ENCODE measurements at regions not wholly inside any gene's neighbourhood (a gene's known extent, or its start where the extent isn't known, plus 50 kb on each side); places are given as distances from the start of the nearest gene placed in this dataset.
A peak's percentile ranks its signal among the peaks of the same experiment; 100 is the strongest.
"Not testable (repeated sequence)": the region's sequence is repeated elsewhere in the genome, so short reads cannot be mapped to it uniquely, and the experiment has no call there.

DNA sequence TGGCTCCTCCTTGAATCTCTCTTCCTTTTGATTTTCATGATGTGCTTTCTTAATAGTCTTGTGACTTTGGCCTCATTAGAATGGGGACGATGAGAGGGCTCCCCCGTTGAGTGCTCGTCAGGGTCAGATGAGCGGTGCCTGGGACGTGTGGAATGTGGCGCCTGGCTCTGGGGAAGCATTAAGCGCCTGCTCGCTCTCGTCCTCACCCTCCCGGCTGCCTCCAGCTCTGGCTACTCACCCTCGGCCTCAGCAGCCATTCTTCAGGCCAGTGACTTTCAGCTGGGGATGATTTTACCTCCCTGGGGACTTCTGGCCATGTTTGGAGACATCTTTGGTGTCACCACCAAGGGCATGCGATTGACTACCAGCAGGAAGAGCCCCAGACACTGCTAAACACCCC lies 69.7 kb downstream of the RPS6KA4 start:
- Mint-ChIP-seq H3K4me1 (peaks cover 0 to 1% of the 10 kb centered on the region in 2 donors), H3K36me3 (peaks cover 0 to 2% of the 10 kb centered on the region in 2 donors), H3K4me3 (no peak overlapping the region), H3K27ac (no peak overlapping the region), H3K9me3 (peaks cover 4% of the 10 kb centered on the region in 2 donors), H3K27me3 (peaks cover 7 to 11% of the 10 kb centered on the region in 2 donors)
- ATAC-seq (replicated peaks) (no peak), DNase-seq (no peak)

DNA sequence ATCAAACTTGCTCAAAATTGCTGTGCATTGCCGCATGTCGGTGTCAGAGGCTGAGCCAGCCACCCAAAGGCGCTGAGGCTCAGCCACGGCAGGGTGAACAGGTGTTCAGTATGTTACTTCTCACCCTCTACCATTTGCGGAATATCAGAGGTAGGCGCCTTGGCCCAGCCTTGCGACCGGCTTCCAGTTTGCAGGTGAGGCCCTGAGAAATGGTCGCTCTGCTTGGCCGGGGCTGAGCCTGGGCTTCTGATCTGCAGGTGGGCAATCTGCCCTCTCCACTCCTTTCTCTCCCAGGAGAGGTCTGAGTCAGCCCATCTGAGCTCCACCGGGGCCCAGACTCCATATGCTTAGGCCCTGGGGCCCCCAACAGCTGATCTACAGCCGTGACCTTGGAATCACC lies 71.0 kb downstream of the RPS6KA4 start:
- peaks cover 3 to 9% of the 10 kb centered on the region in 2 donors for H3K27me3 Mint-ChIP-seq
- no peak overlapping the region for H3K4me3 Mint-ChIP-seq
- no peak overlapping the region for H3K27ac Mint-ChIP-seq
- no peak for DNase-seq
- H3K36me3 Mint-ChIP-seq: peaks cover 0 to 2% of the 10 kb centered on the region in 2 donors
- H3K4me1 Mint-ChIP-seq: peaks cover 0 to under 1% of the 10 kb centered on the region in 2 donors
- no peak for ATAC-seq (replicated peaks)
- peaks cover 4% of the 10 kb centered on the region in 2 donors for H3K9me3 Mint-ChIP-seq

DNA sequence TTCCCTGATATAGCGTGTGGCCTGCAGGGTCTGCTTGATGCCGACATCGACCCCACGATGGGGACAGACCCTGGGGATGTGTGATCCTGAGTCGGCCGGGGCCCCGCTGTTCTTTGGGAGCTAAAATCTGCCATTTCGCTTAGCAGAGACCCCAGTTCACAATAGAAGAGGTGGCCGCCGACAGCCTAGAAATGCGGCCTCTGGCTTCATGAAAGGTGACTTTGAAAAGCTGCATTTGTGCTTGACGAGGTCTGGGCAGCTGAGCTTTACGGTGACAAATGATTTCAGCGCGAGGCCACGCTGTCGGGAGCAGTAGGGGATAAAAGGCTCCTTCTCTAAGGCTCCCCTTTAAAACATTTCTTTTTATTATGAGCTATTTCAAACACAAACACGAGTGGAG lies 71.7 kb downstream of the RPS6KA4 start:
- Mint-ChIP-seq H3K9me3 (peaks cover 4% of the 10 kb centered on the region in 2 donors), H3K27me3 (peaks cover 0 to 7% of the 10 kb centered on the region in 2 donors), H3K4me1 (no peaks in the 10 kb centered on the region), H3K4me3 (no peak overlapping the region), H3K36me3 (peaks cover 0 to 2% of the 10 kb centered on the region in 2 donors), H3K27ac (no peak overlapping the region)
- DNase-seq (no peak), ATAC-seq (replicated peaks) (no peak)

DNA sequence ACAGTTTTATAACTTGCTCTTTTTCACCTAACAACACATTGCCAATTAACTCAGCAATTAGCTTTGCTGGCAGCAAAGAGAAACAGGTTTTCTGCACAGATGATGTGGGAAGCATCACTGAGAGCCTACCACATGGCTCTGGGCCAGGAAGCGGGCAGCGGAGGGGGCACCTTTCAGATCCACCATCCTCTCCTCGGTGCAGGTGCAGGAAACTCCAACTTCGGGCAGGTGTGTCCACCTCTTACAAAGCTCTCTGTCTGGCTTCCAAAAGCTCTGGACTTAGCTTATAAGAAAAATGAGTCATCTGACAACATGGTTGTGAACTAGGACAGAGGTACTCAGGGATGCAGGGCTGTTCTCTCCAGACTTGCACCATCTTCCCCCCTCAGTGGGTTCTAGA lies 77.0 kb downstream of the RPS6KA4 start:
- Mint-ChIP-seq H3K4me3 (no peak overlapping the region), H3K36me3 (peaks cover 0 to 2% of the 10 kb centered on the region in 2 donors), H3K27ac (no peak overlapping the region), H3K4me1 (peaks cover 9 to 10% of the 10 kb centered on the region in 2 donors), H3K27me3 (peaks cover 15 to 21% of the 10 kb centered on the region in 2 donors), H3K9me3 (peaks cover 4% of the 10 kb centered on the region in 2 donors)
- DNase-seq (no peak), ATAC-seq (replicated peaks) (no peak)

DNA sequence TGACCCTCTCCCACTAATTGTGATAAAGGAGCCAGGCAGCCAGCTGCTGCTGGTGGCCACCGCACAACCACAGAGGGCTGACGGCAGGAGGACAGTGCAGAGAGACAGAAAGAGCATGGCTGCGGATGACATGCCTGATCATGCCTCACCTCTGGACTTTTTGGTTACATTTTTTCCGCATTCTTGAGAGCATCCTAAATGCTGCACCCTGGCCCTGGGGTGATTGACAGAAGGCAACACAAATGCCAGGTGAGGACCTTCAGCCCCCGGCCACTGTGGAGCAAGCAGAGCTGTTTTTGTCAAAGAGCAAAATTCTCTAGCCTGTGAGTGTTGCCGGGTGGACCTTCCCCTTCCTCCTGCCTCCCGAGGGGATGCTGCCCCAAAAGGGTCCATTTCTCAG lies 78.5 kb downstream of the RPS6KA4 start:
- peaks cover 14 to 15% of the 10 kb centered on the region in 2 donors for H3K27me3 Mint-ChIP-seq
- H3K9me3 Mint-ChIP-seq: no peaks in the 10 kb centered on the region
- H3K4me1 Mint-ChIP-seq: peaks cover 15 to 23% of the 10 kb centered on the region in 2 donors
- no peak overlapping the region for H3K4me3 Mint-ChIP-seq
- H3K27ac Mint-ChIP-seq: no peak overlapping the region
- no peak for DNase-seq
- ATAC-seq (replicated peaks): no peak
- no peaks in the 10 kb centered on the region for H3K36me3 Mint-ChIP-seq

DNA sequence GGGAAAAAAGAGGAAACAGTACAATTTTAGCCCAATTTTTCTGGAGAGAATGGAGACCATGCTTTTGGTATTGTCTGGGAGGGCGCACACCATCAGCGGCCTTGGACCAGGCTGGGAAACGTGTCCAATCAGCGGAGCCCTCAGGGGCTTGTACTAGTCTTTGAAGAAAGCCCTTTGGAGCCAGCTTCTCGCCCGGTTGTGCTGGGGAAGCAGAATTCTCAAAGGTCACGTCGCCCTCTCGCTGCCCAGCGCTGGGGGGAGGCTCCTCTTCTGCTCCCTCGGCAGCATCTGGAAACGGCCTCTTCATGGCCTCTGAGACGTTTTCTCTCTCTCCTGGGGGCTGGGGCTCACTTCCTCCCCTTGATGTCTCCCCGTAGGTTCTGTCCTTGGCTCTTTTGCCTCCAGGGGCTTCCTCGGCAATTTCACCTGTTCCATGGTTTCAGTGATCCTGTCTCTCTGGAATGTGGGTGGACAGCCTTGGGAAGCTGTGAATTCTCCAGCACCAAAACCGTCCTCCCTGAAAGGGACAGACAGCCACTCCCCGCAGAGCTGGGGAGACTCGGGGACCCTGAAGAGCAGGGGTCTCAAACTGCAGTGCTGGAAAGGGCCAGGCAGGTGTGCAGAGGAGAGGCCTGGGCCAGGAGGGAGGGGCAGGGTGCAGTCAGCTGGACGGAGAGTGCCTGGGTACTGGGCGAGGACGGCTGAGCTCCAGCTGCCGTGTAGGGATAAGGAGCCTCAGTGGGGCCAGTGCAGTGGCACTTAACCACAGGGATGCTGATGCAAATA lies 80.2 kb downstream of the RPS6KA4 start:
- DNase-seq (no peak), ATAC-seq (replicated peaks) (no peak)
- Mint-ChIP-seq H3K27ac (no peak overlapping the region), H3K36me3 (no peaks in the 10 kb centered on the region), H3K27me3 (peaks cover 14 to 15% of the 10 kb centered on the region in 2 donors), H3K4me3 (no peak overlapping the region), H3K4me1 (peaks cover 26 to 32% of the 10 kb centered on the region in 2 donors), H3K9me3 (peaks cover 0 to 1% of the 10 kb centered on the region in 2 donors)

DNA sequence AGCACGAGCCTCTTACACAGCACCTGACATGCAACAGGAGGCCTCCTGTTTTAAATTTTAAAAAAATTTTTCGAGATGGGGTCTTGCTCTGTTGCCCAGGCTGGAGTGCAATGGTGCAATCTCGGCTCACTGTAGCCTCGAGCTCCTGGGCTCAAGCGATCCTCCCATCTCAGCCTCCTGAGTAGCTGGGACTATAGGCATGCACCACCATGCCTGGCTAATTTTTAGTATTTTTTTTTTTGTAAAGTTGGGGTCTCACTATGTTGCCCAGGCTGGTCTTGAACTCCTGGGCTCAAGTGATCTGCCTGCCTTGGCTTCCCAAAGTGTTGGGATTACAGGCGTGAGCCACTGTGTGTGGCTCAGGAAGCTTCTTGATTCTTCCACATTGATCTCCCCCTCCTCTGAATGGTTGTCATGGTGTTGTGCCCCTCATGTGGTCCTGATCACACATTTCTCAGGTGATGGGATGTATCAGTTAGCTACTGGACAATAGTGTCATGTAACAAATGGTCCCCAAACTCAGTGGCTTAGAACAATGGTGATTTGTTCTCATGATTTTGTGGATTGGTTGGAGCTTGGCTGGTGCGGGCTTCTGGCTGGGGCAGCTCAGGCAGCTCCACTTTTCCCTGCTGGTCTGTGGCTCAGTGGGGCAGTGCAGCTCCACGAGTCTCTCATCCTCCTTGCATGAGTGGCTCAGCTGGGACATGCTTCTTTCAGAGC lies 81.0 kb downstream of the RPS6KA4 start:
- not testable (repeated sequence) for H3K36me3 Mint-ChIP-seq; ATAC-seq (replicated peaks); H3K4me3 Mint-ChIP-seq; H3K27ac Mint-ChIP-seq; H3K9me3 Mint-ChIP-seq; DNase-seq
- peaks cover 28 to 32% of the 10 kb centered on the region in 2 donors for H3K4me1 Mint-ChIP-seq
- H3K27me3 Mint-ChIP-seq: peaks cover 14 to 15% of the 10 kb centered on the region in 2 donors

DNA sequence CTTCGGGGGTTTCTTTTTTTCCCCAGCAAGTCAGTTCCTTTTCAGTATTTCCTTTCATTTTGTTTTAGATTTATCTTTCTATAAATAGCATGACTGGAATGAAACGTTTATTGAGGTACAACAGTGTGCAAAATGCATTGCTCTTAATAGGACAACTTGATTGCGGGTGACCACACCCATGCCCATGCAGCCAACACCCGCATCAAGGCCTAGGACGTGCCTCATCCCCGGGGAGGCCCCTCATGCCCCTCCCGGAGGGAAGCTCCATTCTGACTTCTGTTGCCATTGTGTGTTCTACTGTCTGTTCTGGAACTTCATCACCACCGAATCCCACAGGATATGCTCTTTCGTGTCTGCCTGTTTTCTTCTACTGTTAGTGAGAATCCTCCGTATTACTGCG lies 82.2 kb downstream of the RPS6KA4 start:
- Mint-ChIP-seq H3K4me1 (peaks cover 28 to 32% of the 10 kb centered on the region in 2 donors), H3K4me3 (no peak overlapping the region)

DNA sequence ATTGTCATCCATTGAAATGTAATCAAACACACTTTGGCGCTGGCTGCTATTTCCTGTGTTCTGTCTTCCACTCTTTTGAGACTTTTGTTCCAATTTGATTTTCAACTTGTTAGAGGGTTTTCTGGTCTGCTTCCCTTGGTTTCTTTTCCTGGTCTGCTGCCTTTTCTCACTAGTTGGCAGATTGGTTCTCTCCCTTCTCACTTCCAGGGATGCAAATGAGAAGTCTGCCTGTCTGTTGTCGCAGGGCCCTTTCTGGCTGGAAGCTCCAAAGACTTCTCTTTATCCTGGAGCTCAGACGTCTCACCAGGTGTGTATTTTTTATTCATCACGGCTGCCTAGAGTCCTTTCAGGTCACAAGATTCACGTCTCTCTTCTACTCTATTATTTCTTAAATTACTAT lies 84.0 kb downstream of the RPS6KA4 start:
- Mint-ChIP-seq H3K27ac (no peak overlapping the region), H3K36me3 (no peaks in the 10 kb centered on the region), H3K4me3 (no peak overlapping the region), H3K9me3 (peaks cover 0 to 4% of the 10 kb centered on the region in 2 donors), H3K27me3 (peaks cover 5% of the 10 kb centered on the region in 2 donors), H3K4me1 (peaks cover 31 to 36% of the 10 kb centered on the region in 2 donors)
- DNase-seq (no peak), ATAC-seq (replicated peaks) (no peak)

More for the DNA sequence above, 82.2 kb downstream of the RPS6KA4 start:
- ATAC-seq (replicated peaks): no peak
- Mint-ChIP-seq H3K27me3 (peaks cover 14 to 15% of the 10 kb centered on the region in 2 donors), H3K27ac (no peak overlapping the region), H3K36me3 (no peaks in the 10 kb centered on the region), H3K9me3 (peaks cover 0 to 4% of the 10 kb centered on the region in 2 donors)
- DNase-seq: no peak

DNA sequence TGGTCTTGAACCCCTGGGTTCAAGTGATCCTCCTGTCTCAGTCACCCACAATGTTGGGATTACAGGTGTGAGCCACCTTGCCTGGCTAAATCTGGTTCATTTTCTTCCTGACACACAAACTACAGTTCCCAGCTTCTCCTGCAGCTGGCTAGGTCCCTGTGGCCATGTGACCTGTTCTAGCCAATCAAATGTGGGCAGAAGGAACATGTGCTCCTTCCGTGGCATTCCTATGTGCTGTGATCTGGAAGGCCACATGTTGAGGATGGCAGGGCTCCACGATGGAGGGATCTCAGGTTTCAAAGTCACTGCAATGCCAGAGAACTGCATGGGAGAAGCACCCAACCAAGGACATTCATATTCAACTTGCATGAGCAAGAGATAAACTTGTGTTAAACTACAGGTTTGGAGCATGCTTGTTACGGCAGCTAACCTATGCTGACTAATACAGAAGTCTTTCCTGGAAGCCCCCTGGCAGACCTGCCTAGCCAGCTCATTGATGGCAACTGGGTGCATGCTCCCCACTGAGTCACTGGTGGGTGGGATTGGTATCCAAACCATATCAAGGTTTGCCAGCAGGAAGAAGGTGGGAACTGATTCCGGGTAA lies 86.0 kb downstream of the RPS6KA4 start:
- H3K4me1 Mint-ChIP-seq: peaks cover 47 to 56% of the 10 kb centered on the region in 2 donors
- no peak overlapping the region for H3K27ac Mint-ChIP-seq
- DNase-seq: no peak
- no peak overlapping the region for H3K4me3 Mint-ChIP-seq
- H3K9me3 Mint-ChIP-seq: peaks cover 0 to 4% of the 10 kb centered on the region in 2 donors
- no peaks in the 10 kb centered on the region for H3K36me3 Mint-ChIP-seq
- ATAC-seq (replicated peaks): no peak
- H3K27me3 Mint-ChIP-seq: no peaks in the 10 kb centered on the region

DNA sequence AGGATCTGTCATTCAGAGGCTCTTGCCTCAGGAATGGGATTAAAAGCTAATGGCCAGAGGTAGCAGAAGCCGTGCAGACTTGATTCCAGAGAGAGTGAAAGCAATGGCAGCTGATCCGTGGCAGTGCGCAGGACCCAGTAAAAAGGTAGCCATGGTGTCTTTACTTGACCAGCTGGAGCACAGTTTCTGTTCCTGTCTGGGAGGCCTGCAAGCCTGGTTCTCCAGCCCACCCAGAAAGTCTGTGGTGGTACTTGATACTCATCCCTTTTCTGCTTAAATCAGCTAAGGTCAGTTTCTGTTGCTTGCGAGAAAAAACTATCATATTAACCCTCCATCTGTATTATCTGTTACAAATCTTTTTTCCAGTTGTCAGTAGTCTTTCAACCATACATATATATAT lies 86.7 kb downstream of the RPS6KA4 start:
- Mint-ChIP-seq H3K4me1 (peaks cover 43 to 52% of the 10 kb centered on the region in 2 donors), H3K27me3 (no peaks in the 10 kb centered on the region)

DNA sequence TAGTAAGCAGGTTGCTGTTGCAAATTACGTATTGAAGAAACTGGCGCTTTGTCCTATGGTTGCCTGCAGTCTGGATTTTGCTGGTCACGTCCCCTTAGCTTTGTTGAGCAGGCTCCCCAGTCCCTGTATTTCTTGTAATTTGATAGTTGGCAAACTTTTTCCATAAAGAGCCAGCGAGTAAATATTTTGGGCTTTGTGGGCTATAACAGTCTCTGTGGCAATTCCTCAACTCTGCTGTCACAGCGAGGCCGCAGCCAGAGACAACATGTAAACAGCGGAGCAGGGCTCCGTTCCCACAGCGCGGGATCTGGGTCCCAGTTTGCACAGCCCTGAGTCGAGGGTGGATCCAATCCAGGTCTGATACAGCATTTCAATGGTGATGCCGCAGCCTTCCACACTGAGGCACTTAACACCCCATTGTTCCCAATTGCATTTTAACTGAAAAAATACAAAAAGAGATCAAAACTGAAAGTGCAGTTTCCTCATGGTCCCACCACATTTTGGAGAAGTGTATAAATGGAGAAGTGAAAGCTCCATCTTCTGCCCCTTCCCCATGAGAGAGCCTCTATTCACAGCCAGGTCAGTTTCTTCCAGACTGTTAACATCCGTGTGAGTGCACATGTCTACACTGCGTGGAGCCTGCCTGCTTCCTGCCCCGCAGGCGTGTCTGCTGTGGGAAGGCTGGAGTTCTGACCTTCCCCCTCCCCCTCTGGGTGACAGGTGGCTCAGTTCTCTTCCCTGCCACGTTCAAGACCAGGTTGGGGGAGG lies 89.1 kb downstream of the RPS6KA4 start:
- H3K27ac Mint-ChIP-seq: peak overlapping the region; percentile 75
- H3K9me3 Mint-ChIP-seq: peaks cover 0 to 3% of the 10 kb centered on the region in 2 donors
- peak; percentile 37 for DNase-seq
- H3K4me1 Mint-ChIP-seq: peaks cover 28 to 29% of the 10 kb centered on the region in 2 donors
- peak overlapping the region; percentile 57 to 81 for H3K4me3 Mint-ChIP-seq
- ATAC-seq (replicated peaks): peak; percentile 86 to 87
- H3K36me3 Mint-ChIP-seq: no peaks in the 10 kb centered on the region
- H3K27me3 Mint-ChIP-seq: no peaks in the 10 kb centered on the region

More for the DNA sequence above, 86.7 kb downstream of the RPS6KA4 start:
- ATAC-seq (replicated peaks): no peak
- Mint-ChIP-seq H3K4me3 (no peak overlapping the region), H3K9me3 (peaks cover 0 to 4% of the 10 kb centered on the region in 2 donors), H3K27ac (no peak overlapping the region), H3K36me3 (no peaks in the 10 kb centered on the region)
- DNase-seq: no peak

DNA sequence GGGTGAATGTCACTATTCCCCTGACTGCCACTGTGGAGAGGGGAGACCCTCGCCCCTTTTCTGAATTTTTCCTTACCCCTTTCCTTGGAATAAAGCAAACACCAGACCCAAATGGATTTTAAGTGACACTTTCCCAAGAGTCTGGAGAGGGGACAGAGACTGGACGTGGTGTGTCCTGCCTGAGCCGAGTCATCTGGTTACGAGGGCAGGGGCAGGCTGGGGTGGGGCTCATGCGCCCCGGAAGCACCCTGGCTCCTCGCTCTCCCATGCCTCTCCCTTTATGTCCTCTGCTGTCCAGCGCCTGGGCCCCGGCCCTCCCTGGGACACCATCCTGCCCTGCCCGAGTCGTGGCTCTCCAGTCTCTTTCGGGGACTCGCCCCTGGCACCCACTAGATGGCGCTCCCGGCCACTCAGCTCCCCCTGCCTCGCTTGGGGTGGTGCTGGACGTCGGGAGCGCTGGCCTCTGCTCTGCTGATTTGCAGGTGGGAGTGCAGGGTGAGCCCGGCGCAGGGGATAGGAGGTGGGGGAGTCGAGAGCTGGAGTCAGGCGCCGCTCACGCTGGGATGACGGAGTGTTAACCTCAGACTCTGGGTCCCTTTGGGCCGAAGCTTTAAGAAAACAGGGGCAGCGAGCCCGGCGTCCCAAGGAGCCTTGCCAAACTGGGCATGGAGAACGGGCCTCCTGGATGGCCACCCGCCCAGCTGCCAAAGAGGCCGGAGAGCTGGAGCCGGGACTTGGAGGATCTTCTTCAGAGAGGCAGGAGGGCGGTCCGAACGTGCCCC lies 89.8 kb downstream of the RPS6KA4 start:
- peak; percentile 77 to 80 for ATAC-seq (replicated peaks)

More for the DNA sequence above, 89.8 kb downstream of the RPS6KA4 start:
- DNase-seq: peak; percentile 62
- Mint-ChIP-seq H3K4me3 (peak overlapping the region; percentile 81 to 89), H3K4me1 (peaks cover 25% of the 10 kb centered on the region in 2 donors), H3K27ac (peak overlapping the region; percentile 92), H3K36me3 (no peaks in the 10 kb centered on the region), H3K9me3 (peaks cover 0 to 5% of the 10 kb centered on the region in 2 donors), H3K27me3 (no peaks in the 10 kb centered on the region)
